ENCODE measurements at regions not wholly inside any gene's neighbourhood (a gene's known extent, or its start where the extent isn't known, plus 50 kb on each side); places are given as distances from the start of the nearest gene placed in this dataset.

DNA sequence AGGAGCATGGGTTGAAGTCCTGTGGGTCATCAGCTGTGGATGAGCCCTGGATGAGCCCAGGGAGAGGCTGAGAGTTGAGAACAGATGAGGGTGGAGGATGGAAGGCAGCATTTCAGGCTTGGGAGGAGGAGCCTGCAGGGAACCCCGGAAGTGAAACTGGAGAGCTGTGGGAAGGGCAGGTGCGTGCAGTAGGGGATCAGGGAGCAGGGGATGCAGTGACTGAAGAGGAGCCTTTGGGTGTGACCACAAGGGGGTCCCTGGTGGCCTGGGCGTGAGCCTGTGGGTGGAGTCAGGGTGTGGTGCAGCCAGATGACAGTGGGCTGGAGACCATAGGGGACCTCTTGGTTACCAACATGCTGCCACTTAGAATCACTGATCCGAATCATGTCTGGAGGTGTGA, 115.5 kb downstream of the PAPOLA start:
- no peak for DNase-seq (ENCODE audit: low read depth in 2 of 2)

DNA sequence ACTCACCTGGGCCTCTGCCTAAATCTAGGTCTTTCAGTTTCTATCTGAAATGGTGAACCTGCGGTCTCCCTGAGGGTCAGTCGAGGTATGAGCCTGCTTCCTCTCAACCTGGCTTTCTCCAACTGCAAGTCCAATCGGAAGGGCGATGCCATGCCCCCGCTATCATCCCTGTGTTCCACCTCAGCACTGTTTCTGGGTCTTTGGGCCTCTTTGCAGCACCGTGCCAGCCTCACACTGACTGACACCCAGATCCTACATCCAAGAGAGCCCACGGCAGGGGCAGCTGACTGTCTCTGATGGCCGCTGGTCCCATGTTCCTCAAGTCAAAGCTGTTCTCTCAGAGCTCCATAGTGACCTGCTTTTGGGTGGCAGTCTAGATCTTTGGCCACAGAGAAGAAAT, 120.7 kb downstream of the PAPOLA start:
- DNase-seq (ENCODE audit: low read depth in 2 of 2), result no peak

DNA sequence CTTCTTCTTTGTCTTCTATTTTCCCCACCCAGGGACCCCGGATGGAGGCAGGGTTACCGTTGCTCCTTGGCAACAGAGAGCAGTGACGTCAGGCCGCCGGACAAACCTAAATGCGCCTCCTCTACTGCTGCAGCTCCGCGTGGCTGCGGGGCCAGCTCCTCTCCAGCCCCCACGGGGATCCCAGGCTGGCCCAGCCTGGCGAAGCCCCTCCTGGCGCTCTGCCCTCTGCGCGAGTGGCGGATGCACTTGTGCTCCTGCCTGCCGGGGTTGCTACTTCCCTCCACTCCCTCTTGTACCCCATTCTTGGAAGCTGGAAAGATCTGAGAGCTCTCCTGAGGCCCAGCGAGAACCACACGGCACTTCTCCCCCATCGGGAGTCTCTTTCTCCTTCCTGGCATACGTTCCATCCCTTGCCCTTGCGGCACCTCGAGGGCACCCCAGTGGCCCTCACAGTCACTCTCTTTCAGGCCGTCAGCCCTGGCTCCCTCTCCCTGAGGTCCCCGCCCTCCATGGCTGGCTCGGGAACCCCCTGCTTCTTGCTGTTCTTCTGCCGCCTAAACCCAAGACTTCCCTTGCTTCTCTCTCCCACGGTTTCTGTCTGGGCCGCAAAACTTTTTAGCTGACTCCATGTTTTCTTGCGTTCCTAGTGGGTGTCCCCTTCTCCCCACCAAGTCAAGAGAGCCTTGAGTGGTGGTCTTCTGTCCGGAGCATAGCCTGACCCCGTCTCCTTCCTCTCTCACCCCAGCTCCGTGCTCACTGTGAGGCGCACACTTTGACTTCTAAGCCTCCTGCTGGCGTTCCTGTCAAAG, 121.7 kb downstream of the PAPOLA start:
- no peak for DNase-seq (ENCODE audit: low read depth in 2 of 2)

DNA sequence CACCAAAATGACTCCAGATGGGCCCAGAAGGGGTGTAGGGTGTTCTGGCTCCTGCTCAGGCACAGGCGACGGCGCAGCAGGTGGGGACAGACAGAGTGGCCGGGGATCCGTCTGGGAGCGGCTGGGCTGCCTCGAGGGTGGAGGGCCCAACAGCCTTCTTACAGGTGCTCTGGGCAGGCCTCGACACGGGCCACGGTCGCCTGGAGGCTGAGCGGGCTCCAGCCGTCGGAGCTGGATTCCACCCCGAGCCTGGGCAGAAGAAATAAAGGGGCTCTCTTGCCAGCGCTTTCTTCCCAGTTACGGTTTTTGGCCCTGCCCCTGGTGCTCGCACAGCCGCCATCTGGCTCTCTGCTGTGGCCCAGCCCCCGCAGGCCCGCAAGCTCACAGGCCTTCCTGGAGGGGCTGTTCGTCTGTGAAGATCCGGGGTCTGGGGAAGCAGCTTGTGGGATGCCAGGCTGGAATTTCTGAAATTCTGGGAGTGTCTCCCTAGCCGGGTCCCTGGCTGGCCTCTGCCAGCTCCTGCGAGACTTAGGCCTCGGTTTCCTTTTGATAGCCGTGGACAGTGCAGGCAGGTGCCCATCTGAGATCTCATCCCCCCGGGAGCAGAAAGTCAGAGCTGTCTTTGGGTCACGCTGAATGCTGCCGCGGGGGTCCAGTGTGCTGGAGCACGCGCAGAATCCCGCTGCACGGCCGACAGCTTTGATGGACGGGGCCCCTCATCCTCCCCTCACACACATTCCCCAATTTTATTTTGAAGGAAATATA, 122.7 kb downstream of the PAPOLA start:
- no peak for DNase-seq (ENCODE audit: low read depth in 2 of 2)

DNA sequence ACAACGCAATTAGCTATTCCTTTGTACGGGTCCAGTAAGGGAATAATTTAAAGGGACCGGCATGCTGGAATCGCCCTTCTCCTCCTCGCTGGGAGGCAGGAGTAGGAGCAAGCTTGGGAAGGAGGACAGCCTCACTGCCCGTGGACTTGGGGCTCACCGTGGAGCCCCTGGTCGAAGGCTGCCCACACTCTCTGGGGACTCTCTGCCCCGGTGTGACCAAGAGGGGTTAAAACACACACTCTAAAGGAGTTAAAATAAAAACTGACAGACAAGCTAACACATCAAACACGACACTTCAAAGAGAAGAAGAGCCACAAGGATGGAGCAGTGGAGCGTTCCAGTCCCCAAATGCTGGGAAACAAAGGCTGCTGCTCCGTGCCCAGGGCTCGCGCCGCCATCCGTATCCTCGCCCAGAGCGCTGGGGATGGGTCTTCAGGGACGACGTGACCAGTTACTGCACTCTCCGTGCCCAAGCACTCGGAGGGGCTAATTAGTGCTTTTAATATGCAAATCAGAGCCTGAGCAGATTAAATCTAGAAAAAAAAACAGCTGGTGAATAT, 123.3 kb downstream of the PAPOLA start:
- no peak for DNase-seq (ENCODE audit: low read depth in 2 of 2)

DNA sequence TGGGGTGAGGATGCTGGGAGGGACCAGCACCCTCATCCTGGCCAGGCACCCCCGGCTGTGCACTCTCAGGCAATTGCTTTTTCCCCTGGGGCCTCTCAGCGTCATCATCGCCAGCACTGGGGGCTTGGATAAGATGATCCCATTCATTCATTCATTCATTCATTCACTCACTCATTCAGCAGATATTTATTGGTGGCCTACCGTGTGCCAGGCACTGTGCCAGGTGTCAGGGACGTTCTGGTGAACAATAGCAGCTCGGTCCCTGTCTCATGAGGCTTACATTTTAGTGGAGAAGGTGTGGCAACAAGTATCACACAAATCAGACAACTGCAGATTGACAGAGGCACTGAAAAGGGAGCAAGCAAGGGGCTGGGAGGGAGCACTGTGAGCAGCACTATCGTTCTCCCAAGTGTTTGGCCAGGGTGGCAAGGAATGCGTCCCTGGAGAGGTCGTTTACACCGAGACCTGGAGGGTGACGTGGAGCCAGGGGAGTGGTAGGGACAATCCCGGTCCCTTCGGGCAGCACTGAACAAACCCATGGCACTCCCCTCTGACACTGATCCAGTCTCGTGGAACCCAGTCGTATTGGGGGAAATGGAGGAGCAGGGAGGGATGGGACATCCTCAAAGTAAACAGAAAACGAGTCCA, 124.1 kb downstream of the PAPOLA start:
- DNase-seq (ENCODE audit: low read depth in 2 of 2), result no peak

DNA sequence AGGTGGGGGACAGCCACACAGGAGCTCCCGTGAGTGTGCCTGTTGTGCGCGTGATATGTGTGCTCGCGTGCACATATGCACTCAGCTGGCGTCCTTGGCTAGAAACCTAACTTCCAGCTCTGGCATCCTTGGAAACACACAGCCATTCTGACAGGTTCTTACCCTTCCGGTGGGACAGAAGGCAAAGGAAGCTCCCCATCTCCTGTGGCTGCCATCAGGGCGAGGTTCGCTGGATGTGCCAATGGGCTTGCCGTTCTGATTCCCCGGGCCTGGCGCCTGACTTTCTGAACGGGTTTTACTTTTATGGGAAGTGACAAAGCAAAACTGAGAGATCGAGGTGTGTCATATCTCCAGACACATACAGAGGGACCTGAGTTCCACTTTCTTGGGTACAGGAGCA, 124.7 kb downstream of the PAPOLA start:
- no peak for DNase-seq (ENCODE audit: low read depth in 2 of 2)

DNA sequence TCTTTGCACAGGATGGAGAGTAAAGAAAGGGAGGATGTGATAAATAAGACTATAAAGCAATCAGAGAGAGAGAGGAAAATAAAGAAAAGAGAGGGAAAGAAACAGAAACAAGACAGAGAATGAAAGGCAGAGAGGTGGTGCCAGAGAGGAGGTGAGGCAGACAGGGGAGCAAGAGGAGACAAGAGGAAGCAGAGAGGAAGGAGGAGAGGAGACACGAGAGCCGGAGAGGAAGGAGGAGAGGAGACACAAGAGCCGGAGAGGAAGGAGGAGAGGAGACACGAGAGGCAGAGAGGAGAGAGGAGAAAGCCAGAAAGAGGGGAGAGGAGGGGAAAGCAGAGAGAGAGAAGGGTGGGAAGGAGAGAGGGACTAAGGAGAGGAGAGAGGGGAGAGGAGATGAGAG, 125.2 kb downstream of the PAPOLA start:
- DNase-seq (ENCODE audit: low read depth in 2 of 2), result no peak

DNA sequence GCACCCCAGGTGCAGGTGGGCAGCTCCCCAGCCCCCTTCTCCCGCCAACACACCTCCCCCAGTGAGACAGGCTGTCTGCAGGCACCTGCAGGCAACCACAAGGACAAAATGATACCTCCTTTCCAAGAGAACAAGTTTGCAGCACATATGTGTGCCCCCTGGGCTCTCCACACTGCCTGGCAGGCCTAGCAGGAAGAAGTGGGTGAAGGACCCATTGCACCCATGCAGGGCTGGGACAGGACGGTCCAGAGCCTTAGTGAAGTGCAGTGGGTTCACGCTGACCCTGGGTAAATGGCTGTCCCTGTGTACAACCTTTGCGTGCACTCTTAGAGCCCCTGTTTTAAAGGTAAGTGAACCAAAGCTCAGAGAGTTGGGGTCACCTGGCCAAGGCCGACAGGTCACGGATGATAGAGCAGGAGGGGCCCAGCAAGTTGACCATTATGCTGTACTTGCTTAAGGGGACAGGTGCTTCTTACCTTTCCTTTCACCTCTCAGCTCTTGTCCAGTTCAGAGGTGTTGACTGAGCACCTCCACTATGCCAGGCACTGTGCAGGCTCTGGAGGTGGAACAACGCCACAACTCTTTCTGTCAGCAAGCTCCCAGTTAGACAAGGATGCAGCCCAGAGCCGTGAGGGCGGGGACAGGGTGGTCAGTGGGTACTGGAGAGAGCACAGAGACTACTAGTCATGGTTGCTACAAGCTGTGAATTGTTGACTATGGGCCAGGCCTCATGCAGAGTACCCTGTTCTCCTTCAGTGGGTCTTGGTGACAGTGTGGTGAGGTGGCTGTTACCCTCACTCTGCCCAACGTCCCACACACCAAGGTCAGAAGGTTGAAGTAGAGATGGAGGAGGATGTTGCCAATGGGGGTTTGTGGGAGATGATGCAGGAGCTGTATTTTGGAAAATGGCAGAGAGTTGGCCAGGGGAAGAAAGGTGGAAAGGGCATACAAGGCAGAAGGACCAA, 125.9 kb downstream of the PAPOLA start:
- no peak for DNase-seq (ENCODE audit: low read depth in 2 of 2)

DNA sequence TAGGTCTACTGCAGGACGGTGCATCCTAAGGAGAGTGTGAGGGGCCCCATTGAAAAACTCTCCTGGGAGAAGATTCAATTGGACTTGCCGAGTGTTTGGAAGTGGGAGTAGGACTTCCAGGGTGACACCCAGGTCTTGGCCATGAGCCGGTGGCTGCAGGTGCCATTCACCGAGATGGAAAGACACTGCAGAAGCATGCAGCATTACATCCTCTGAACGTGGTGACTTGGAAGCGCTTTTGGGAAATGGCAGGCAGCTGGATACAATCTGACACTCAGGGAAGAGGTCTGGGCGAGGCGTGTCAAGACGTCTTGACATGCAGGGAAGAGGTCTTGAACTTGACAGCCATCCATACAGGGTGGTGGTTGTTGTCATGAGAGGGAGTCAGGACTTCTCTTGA, 126.9 kb downstream of the PAPOLA start:
- DNase-seq (ENCODE audit: low read depth in 2 of 2), result no peak

DNA sequence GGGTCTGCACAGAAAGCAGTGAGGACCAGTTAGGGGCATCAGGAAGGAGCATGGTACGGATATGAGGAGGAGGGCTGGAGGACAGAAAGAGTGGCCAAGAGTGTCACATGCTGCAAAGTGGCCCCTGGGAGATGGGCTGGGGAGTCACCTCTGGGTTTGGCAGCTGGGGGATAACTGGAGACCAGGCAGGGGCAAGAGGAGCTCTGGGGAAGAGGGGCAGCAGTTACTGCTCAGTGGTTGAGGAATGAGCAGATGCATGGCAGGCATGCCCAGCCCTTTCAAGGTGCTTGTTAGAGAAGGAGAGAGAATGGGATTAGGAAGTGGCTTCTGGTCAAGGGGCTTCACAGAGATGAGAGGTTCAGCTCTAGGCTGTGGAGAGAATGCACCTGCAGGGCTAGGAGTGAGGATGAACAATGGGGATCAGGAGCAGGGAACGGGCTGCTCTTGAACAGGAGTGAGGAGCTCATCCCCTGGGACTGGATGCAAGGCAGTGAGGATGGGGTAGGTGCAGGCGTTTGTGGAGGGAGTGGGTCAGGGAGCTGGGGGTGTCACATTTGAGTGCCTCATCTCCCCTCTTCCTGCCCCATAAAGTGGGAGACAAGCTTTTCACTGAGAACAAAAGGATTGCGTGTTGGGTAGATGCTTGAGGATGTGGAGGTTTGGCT, 127.5 kb downstream of the PAPOLA start:
- DNase-seq (ENCODE audit: low read depth in 2 of 2), result no peak

DNA sequence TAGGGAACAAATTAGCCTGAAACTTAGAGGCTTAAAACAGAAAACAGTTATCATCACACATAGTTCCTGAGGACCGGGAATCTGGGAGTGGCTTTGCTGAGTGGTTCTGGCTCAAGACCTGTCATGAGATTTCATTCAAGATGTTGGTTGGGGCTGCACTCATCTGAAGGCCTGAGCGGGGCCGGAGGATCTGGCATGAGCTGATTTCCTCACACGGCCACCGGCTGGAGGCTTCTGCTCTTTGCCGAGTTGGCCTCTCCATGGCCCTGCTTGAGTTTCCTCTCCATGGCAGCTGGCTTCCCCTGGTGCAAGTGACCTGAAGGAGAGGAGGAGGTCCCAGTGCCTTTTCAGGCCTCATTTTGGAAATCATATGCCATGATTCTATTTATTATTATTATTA, 128.1 kb downstream of the PAPOLA start:
- no peak for DNase-seq (ENCODE audit: low read depth in 2 of 2)

DNA sequence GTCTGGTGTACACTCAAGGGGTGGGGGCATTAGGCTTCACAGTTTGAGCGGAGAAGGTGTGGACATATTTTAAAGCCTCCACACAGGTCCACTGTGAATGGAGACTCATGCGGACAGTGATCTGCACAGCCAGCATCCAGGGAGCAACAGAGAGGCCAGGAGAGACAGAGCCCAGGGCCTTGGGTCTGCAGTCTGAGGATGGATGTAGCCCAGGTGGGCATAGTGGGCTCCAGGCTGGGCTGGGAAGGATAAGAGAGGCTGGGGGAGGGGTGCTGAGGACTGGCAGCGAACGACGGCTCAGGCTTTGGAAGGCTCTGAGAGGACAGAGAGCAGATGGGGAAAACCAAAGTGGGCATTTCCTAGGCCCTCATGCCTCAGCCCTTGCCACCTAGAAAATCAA, 128.8 kb downstream of the PAPOLA start:
- no peak for DNase-seq (ENCODE audit: low read depth in 2 of 2)

DNA sequence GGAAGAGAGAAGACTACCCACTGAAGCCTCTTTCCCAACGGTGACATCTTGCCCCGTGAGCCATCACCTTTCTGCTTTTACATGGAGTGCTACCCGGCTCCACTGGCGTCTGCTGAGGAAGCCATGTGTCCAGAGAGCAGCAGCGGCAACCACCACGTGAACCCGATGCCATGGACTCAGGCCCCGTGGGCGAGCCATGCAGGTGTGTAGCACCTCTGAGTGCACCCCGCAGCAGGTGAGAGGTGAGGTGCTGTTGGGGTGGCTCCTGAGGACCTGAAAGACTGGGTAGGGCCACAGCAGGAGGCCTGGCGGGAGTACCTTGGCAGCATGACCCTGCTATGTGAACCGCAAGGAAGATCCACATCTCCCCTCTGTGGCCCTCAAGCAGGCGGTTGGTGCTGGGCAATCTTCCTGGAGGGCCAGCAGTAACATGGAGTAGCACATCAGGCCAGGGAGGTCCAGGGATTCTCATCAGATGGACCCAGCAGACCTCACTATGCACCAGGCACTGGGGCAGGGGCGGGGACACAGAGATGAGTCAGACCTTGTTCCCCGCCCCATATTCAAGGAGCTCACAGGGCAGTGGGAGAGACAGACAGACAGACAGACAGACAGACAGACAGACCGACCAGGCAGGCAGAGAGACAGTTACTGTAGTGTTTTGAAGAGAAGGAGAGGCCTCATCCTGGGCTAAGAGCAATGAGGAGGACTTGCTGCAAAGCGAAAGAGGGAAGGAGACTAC, 129.6 kb downstream of the PAPOLA start:
- no peak for DNase-seq (ENCODE audit: low read depth in 2 of 2)

DNA sequence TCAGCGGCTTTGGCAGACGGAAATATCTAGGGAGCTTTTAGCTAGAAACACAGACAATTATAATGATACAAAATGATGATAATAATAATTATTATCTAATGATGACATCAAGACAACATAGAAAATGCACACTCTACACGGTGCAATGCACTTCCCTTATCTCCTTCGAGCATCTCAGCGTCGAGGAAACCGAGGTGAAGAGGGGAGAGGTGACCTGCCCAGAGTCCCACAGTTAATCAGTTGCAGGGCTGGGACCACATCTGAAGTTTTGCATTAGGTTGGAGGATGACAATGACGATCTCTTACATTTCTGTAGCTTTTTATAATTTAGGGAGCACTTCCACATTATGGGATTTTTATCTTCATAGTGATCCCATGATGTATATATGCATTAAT, 130.2 kb downstream of the PAPOLA start:
- no peak for DNase-seq (ENCODE audit: low read depth in 2 of 2)

DNA sequence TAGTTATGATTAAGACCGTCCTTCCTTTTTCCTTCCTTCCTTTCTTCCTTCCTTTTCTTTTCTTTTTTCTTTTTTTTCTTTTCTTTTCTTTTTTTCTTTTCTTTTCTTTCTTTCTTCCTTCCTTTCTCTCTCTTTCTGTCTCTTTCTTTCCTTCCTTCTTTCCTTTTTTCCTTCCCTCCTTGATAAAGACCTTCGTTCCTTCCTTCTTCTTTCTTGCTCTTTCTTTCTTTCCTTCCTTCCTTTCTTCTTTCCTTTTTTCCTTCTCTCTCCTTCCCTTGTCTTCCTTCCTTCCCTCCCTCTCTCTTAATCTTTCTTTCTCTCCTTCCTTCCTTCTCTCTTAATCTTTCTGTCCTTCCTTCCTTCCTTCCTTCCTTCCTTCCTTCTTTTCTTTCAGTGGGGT, 130.9 kb downstream of the PAPOLA start:
- no peak for DNase-seq (ENCODE audit: low read depth in 2 of 2)

DNA sequence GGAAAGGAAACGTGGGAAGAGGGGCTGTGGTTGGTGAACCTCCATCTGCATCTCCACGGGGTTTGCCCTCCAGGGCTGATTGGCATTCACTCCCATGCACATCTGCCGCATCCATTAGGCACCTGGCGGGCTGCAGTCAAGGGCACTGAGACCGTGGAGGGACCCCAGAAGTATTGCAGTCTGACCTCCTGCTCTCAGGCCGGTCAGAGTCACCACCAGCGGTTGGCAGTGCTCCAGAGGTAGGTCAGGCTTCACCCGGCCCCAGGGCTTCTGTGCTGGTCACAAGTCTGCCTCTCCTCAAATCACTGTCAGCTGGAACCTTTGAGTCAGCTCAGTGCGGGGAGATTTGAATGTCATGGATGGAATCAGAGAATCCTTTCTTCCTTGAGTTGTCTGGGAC, 132.3 kb downstream of the PAPOLA start:
- no peak for DNase-seq (ENCODE audit: low read depth in 2 of 2)

DNA sequence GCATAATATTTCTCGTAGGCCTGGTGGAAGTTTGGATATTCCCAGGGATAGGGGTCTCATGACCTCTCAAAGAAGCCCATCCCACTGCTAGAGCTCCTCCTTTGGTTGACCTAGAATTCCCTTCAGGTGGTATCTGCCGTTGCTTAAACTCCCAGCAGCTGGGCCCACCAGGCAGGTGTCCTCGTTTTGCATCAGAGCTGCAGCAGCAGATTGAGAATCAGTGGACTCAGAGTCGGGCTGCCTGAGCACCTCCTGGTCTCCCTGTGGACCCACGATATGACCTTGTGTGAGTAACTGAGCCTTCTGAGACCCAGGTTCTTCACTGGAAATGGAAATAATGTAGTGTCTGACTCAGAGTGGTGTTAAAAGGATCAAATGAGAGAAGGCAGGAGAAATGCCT, 132.7 kb downstream of the PAPOLA start:
- DNase-seq (ENCODE audit: low read depth in 2 of 2), result no peak

DNA sequence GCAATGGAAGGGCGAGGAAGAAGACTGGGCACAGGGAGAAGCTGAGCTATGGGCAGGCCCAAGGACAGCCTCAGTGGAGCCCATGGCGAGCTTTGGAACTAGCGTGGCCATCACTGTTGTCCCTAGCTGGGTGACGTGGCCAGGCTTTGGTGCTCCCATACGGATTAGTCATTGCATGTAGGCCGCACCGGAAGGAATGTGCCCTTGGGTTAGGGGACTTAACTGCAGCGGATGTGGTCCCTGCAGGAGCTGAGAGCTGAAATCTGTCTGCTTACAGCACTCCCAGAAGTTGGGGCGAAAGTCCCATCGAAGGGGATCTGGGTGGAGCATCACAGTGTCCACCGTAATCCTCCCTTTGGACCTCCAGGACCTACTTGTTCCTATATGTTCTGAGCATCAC, 133.7 kb downstream of the PAPOLA start:
- DNase-seq (ENCODE audit: low read depth in 2 of 2), result no peak

DNA sequence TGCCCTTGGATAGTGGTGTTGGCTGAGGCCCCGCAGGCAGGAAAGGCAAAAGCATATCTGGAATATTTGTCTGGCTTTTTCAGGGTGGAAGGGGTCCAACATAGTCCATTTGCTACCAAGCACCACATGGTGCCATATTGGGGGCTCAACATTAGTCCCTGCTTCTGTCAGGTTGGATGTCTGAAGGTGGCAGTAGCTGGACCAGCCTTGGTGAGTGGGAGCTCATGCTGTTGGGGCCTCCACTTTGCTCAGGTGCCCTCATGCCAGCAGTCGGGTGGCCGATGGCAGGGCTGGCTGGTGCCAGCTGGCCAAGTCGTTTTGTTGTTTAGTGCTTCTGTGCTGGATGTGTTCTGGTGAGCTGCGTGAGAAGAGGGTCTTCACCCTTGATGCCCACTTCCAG, 135.3 kb downstream of the PAPOLA start:
- DNase-seq (ENCODE audit: low read depth in 2 of 2), result no peak

All from fibroblast of skin of left biceps (primary cell).